Hypothalamus (tissue), 51 donors: ENCODE measurements at regions not wholly inside any gene's neighbourhood (a gene's known extent, or its start where the extent isn't known, plus 50 kb on each side); places are given as distances from the start of the nearest gene placed in this dataset.
"Not testable (repeated sequence)": the region's sequence is repeated elsewhere in the genome, so short reads cannot be mapped to it uniquely, and the experiment has no call there.

Experiments used
- DNase-seq, 51 donors: peaks; one replicate each; lab custom pipeline; 2025; lab: John Stamatoyannopoulos, UW

DNA sequence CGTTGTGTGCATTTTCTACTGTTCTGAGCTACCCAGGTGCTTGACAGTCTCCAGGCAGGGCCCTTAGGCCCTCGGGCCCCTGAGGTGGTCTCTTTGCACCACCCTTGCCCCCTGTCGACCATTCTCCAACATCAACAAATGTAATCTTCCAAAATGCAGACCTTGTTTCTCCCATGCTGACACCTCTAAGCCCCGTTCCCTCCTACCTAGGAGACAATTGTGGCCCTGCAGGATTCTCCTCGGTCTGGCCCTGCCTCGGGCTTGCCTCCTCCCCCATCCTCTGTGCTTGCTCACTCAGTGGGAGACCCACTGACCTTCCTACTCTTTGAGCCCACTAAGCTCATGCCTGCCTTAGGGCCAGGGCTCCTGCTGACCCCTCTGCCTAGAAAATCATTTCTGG is 104.2 kb upstream of the TARDBP start:
- DNase-seq = no peak

DNA sequence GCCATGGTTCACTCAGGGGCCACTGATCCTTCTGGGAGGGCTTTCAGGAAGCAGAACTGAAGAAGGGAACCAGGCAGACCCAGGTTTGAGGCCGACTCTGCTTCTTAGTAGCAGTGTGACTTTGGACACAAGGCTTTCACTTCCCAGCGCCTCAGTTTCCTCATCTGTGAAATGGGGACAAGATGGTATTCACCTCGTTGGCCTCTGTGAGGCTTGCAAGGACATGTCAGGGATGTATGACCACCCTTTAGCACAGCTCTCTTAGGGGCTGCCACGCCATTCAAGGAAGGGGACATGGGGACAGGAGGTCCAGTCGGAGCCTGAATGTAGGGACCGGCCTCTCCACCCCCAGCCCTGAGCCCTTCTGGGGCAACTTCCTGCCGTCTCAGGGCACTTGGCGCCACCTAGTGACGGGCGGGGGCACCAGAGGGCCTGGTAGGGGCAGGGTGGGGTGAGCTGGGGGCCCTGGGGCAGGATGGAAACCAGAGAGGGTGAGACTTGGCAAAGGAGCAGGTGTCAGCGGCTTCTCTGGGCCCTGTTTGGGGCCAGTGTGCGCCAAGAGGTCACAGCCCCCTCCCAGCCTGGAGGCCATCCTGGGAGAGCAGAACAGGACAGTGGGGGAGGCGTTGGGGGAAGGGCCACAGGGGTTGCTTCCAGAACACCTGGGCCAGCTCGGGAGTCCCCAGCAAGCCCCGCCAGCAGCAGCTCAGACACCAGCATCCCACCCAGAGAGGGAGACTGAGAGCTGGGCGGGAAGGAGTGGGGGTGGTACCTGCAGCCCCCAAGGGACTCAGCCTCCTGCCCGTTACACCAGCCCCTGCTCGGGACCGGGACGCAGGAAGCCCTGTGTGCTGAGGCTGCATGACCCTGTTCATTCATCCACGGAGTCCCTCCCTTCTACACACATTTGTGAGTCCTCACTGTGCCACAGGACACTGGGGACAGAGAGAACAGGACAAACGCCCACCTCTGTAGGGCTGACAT is 102.5 kb upstream of the TARDBP start:
- peak in 7 of 51 donors; percentile 3 to 23 (median 4) for DNase-seq

DNA sequence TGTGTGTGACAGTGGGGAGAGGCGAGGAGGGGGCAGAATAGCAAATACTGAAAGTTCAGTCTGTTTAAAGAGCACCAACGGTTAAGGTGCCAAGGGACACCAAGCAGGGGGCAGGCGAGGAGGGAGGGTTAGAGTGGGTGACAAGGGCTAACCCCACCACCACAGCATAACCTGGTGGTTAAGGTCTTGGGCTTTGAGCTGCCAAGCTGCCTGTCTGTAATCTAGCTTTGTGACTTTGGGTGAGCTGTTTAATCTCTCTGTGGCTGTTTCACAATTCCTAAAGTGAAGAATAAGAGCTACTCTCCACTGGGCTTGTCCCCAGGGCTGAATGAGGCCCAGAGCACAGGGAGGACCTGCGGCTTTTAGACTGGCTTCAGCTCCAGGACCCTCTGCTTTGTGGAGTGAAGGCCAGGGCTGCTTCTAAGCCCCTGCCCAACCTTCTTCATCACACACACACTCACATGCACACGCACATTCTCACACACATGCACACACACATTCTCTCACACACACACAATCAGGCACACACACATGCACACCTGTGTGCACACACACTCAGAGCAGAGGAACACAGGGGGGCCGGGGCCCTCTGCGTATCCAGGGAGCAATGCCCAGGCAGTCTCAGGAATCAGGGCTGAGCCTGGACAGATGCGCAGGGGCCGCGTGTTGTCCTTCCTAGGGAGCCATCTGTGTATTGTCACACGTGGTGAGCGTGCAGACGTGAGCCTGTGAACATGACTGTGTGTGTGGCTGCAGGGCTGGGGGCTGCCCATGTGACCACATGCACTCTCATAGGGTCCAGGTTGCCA is 101.6 kb upstream of the TARDBP start:
- DNase-seq = no peak

DNA sequence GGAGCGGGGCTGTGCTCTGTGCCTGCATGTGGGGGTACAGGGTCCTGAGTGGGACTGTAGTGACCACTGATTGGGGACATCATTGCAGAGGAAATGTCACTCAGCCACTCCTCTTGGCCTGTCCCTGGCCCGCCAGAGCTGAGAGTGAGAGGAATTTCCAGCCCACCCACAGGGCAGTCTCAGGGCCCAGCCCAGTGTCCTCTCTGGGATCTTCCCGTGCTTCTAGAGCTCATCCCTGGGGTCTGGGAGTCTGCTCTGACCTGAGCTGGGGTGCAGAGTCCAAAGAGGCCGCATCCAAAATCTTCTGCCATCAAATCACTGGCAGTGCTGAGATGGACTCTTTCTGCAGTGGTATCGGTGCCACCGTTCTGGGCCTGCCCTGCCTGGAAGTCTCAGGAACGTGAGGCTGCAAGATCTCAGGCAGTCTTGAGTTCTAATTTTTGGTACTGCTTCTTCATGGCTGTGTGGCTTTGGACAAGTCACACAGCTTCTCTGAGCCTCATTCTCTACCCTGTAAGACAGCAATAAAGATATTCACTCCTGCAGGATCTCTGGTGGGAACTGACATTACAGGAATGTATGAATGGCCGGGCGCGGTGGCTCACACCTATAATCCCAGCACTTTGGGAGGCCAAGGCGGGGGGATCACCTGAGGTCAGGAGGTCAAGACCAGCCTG is 100.8 kb upstream of the TARDBP start:
- no peak for DNase-seq

DNA sequence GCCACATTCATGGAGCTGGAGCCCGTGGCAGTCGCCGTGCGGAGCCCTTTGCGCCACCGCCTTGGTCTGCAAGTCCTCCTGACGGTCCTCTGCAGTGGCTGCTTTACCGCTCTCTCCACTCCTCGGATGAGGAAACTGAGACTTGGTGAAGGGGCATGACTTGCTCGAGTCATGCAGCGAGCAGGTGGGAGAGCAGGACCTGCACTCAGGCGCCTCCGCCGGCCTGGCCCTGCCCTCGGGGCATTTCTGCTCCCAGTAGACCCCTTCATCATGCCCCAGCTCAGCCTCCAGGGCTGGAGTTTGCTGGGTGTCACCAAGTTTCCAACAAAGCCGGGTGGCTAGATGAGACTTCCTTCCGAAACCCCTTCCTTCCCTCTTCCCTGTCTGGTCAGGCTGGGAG is 100.0 kb upstream of the TARDBP start:
- no peak for DNase-seq

DNA sequence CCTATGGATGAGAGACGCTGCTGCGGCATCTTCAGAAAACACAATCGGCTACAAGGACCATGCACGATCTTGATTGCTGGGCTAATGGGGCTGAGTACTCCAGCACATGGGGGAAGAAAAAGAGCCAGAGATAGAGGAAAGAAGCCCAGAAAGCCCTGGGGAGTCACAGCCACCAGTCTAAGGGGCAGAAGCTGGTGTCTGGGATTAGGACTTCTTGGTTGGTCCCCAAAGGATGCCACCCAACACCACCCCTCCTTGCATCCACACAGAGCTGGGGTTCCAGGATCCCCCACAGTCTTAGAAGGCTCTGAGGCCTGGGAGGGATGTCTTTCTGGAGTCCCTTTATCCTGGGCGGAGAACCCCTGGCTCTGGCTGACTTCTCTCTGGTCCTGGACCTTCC is 98.4 kb upstream of the TARDBP start:
- DNase-seq = no peak

DNA sequence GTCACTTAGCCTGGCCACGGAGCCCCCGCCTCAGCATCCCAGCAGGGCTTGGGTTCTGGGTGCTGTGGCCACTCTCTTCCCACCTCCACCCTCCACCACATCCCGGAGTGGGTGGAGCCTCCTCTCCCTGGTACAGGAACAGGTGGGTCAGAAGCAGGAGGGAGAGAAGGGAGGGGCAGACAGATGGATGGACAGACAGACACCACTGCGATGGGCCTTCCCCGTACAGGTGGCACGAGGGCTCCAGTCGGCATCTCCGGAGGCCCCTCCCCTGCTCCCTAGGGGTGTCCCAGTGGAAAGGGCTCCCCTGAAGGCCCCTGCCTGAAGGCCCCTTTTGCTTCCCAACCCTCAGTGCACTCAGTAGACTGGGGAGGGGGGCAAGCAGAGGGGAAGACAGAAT is 96.9 kb upstream of the TARDBP start:
- no peak for DNase-seq

DNA sequence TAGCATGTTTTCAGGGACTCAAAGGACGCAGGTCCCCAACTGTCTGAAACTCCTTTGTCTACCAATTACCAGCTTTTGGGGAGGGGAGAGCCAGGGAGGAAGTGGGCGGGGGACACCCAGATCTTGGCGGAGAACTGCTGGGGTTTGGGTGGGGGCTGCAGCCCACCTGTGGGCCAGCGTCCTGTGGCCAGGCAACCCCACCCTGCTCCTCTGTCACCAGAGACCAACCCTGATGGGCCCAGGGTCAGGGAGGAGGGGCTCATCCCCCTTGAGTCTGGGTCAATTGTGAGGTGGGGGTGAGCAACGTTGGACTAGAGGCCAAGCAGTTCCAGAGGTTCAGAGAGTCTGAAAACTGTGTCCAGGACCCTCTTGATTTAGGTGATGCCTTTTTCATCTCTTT is 96.1 kb upstream of the TARDBP start:
- DNase-seq = no peak

DNA sequence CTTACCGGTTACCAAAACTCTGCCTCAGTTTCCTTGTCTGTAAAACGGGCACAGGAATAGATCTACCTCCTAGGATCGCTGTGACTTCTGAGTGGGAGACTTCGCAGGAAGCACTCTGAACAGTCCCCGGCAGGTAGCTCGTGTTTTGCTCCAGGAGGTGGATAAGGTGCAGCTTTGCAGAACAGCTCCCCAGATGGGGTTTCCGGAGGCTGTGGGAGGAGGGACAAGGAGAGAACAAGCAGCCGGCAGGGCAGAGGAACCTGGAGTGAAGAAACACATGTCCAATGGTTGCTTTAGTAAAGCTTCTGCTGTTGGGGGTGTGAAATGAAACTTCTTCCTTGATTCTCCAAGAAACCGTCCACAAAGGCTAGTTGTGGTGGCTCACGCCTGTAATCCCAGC is 95.5 kb upstream of the TARDBP start:
- DNase-seq = no peak

DNA sequence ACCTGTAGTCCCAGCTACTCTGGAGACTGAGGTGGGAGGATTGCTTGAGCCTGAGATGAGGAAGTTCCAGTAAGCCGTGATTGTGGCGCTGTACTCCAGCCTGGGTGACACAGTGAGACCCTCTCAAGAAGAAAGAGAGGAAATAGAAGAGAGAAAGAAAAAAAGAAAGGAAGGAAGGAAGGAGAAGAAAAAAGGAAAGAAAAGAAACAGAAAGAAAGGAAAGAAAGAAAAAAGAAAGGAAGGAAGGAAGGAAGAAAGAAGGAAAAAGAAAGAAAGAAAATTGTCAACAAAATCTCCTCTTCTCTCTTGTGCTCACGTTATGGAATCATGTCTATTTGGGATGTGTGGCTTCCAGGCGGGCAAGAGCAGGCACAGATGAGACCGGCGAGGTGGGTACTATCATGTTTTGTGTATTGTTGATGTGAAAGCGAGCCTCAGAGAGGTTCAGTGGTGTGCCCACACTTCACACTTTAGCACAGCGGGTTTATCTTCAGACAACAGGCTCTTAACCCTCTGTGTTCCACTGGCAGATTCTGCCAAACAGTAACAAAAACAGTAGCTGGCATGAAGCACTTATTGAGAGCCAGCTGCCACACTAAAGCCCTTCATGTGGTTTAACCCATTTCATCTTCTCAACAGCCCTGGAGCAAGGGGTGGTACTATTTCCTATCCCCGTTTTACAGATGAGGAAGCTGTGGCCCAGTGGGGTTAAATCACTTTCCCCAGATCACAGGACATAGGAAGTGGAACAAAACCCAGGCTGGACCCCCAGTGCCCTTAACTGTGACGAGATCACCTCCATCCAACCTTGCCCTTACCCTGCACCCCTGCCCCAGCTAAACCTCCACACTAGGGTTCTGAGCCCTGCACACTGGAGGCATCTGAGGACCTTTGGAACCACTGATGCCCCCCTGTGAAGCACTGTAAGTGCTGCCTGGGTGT is 94.7 kb upstream of the TARDBP start:
- no peak for DNase-seq

DNA sequence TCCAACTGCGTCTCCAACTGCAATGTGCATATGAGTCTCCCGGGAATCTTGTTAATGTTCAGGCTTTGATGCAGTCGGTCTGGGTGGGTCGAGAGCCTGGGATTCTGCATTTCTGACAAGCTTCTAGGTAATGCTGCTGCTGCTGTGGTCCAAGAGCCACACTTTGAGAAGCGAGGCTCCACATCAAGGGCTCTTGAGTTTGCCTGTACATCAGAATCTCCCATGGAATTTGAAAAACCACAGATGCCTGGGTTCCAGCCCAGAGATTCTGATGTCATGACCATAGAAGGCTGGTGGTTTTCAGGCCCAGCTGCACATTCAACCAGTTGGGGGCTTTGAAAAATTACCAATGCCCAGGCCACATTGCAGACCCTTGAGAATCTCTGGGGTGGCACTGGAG is 93.9 kb upstream of the TARDBP start:
- no peak for DNase-seq

DNA sequence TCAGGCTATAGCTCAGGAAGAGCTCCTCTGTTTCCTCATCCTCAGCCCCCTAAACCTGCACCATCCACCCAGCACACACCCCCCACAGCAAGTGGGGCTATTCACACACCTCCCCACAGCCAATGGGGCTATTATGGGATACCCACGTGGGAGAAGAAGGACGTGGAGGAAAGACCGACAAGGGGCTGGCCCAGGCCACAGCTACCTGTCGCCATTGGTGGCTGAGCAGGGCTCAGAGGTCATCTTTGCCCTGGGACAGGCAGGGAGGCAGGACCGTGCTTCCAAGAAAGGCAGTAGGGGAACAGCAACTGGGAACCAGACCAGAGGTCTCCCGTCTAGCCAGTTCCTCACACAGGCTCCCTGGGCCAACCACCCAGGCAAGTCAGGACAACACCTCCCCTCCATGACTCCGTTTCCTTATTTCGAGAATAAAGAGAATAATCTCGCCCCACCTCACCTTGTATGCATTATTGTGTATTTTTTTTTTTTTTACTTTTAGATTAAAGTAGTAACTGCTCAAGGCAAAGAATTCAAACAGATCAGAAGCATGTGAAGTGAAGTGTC is 92.3 kb upstream of the TARDBP start:
- DNase-seq = no peak

DNA sequence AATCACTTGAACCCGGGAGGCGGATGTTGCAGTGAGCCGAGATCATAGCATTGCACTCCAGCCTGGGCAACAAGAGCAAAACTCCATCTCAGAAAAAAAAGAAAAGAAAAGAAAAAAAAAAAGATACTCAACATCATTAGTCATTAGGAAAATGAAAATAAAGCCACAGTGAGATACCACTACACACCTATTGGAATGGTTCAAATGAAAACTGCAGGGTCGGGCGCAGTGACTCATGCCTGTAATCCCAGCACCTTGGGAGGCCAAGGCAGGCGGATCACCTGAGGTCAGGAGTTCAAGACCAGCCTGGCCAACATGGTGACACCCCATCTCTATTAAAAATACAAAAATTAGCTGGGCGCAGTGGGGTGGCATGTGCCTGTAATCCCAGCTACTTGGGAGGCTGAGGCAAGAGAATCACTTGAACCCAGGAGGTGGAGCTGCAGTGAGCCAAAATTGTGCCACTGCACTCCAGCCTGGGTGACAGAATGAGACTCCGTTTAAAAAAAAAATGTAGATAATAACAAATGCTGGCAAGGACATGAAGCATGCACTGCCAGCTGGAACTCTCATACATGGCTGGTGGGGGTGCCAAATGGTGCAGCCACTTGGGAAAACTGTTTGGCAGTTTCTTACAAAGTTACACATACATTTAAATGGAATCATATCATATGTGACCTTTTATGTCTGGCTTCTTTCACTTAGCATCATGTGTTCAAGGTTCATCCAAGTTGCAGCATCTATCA is 90.0 kb upstream of the TARDBP start:
- not testable (repeated sequence) for DNase-seq

DNA sequence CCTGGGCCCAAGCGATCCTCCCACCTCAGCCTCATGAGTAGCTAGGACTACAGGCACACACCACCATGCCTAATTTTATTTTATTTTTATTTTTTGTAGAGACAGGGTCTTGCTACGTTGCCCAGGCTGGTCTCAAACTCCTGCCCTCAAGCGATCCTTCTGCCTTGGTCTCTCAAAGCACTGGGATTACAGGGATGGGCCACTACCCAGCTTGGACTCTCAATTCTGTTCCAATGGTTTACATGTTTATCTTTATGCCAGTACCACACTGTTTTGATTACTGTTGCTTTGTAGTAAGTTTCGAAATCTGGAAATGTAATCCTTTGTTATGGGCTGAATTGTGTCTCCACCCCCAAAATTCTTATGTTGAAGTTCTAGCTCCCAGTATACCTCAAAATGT is 88.4 kb upstream of the TARDBP start:
- DNase-seq = no peak

DNA sequence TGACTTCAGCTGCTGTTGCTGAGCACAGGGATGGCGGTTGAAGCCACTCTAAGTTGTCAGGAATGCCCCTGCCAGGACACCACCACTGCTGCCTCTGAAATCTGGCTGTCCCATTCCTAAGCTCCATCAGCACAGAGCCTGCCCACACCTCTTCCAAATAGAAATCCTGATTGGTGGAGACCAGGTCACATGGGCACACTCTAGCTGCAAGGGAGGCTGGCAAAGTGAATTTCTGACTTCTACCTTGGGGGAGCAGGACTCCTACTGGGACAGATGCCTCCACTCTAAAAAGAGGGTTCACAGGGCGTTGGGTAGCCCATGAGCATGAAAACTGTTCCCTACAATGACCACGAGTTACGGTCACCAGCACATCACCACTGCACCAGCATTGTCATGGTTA is 83.8 kb upstream of the TARDBP start:
- DNase-seq = no peak

DNA sequence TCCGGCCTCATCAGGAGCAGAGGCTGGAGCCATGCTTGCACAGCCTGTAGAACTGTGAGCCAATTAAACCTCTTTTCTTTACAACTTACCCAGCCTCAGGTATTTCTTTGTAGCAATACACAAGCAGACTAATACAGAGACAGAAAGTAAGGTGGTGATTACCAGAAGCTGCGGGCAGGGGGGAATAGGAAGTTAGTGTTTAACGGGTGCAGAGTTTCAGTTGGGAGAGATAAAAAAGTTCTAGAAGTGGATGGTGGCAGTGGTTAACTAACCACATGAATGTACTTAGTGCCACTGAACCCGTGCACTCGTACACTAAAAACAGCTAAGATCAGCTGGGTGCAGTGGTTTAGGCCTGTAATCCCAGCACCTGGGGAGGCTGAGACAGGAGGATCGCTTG is 80.4 kb upstream of the TARDBP start:
- no peak for DNase-seq

DNA sequence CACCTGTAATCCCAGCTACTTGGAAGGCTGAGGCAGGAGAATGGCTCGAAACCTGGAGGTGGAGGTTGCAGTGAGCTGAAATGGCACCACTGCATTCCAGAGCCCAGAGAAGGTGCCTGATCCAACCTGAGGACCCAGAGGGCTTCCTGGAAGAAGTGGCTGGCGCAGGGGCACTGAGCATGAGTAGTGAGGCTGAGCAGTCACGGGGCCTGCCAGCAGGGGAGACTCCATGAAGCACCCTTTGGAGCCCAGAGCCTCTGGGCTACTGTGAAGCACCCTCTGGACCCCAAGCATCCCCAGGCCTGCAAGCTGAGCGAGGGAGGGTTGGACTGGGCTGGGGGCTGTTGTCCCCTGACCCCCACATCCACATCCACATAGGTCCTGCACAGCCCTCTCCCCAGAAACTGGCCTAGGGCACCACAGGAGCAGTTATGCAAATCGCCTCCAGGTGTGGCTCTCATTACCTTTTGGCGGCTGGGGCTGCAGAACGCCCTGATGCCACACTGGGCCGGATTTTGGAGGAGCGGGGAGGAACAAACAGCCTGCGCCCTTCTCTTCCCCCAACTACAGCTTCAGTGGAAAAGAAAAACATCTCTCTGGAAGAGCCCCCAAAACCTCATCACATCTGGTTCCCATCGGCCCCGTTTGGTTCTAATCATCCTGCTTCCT is 78.2 kb upstream of the TARDBP start:
- no peak for DNase-seq

DNA sequence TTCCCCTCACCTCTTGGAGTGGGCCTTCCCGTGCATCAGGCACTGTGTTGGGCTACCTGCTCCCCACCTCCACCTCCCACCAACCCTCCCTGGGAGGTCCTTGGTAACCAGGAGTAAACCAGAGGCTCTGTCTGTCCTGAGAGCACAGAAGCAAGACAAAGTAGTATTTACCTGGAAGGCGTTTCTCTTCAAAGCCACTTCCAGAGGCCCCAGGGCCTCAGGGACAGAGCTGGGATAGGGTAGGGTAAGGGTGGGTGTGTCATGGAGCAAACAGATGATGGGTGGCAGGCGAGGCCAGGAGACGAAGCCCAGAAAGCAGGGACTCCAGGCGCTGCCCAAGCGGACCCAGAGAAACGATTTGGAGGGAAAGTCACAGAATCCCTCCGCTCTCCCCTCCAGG is 77.2 kb upstream of the TARDBP start:
- DNase-seq = no peak

DNA sequence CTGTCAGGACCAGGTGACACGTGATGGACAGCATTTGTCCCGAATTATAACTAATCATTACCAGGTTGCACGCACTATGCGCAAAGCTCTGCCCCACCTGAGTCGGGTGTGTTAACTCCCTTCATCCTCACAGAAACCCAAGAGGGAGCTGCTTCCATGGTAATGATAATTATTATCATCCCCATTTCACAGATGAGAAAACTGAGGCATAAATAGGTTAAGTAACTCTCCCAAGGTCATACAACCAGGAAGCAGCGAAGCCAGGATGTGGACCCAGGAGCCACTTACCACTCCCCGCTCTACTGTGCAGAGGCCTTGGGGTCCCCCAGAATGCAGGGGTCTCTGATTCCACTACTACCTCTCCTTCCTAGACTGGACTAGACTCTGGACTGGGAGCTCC is 76.7 kb upstream of the TARDBP start:
- DNase-seq = no peak
